GM12875 (cell line): ENCODE measurements at regions not wholly inside any gene's neighbourhood (a gene's known extent, or its start where the extent isn't known, plus 50 kb on each side); places are given as distances from the start of the nearest gene placed in this dataset.

Experiments used
- H3K4me3 ChIP-seq: one replicate; pipeline ENCODE4 v1.5.1; 2011; ENCODE audit warnings: low read depth, low read length, control low read depth
- TF ChIP-seq, protein P1 (sequence below): IDR thresholded peaks from 2 replicates; pipeline ENCODE4 v1.5.1; 2011; ENCODE audit warnings: low read depth, mild to moderate bottlenecking, control low read depth, inconsistent platforms, low read length, moderate library complexity, borderline replicate concordance; ENCODE audit not compliant: insufficient read depth

DNA sequence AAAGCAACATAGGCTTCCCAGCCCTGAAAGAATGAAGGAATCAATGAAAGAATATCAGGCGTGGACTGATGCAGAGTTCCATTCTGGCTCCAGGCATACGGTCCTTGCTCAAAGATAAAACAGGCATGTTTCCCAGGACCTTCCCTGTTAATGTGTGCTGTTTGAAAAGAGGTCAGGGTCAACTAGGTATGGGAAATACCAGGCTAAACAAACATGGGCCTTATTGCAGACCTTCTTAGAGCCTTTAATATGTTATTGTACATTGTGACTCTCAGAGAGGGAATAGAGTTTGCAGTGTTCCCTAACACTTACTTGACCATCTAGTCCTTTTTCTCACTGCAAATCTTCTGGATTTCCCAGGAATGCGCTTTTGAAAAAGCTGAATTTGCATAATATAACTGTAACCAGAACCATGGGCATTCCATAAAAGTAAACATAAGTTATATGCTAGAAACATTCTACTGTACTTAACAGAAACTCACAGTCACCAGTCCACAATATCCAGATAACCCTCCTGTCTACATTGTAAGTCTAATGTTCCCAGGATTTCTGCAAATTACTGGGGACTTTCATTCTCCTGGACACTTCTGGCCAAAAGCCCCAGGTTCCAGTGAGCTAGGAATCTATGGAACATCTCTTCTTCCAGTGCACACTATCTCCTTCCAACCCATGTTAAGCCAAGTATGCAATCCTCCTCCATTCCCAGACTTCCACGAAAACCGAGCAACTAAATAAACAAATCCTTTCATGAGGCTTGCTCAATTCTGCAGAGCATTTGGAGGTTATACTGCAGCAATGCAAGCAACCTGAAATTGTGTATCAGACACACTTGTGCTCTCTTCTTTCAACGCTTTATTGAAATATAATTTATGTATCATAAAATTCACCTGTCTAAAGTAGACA is 486.6 kb downstream of the SETD4 start:
- TF ChIP-seq, protein P1, sequence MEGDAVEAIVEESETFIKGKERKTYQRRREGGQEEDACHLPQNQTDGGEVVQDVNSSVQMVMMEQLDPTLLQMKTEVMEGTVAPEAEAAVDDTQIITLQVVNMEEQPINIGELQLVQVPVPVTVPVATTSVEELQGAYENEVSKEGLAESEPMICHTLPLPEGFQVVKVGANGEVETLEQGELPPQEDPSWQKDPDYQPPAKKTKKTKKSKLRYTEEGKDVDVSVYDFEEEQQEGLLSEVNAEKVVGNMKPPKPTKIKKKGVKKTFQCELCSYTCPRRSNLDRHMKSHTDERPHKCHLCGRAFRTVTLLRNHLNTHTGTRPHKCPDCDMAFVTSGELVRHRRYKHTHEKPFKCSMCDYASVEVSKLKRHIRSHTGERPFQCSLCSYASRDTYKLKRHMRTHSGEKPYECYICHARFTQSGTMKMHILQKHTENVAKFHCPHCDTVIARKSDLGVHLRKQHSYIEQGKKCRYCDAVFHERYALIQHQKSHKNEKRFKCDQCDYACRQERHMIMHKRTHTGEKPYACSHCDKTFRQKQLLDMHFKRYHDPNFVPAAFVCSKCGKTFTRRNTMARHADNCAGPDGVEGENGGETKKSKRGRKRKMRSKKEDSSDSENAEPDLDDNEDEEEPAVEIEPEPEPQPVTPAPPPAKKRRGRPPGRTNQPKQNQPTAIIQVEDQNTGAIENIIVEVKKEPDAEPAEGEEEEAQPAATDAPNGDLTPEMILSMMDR, result no peak
- H3K4me3 ChIP-seq, result no peak overlapping the region

DNA sequence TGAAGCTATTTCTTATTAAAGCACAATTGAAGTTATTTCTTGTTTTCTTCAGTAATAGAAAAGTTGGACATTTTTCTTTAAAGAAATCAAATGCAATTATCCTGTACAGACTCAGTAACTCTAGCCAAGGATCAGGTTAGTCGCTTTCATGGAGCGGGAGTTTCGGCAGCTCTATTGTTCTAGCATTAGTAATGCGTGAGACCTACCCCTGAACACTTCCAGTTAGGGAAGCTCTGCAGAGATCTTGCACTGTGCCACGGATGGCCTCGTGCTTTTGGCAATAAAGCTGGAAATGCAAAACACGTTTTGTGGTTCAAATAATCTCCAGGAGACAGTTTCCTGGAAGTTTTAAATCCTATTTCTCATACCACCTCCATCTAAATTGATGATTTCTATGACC is 488.4 kb downstream of the SETD4 start:
- TF ChIP-seq, protein P1, result no peak
- H3K4me3 ChIP-seq, result no peak overlapping the region

DNA sequence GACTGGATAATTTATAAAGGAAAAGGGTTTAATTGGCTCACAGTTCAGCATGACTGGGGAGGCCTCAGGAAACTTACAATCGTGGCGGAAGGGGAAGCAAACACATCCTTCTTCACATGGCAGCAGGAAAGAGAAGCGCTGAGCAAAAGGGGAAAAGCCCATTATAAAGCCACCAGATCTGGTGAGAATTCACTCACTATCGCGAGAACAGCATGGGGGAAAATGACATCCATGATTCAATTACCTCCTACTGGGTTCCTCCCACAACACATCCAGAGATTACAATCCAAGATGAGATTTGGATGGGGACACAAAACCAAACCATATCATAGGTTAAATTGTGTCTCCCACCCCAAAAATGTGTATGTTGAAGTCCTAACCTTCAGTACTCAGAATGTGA is 491.7 kb downstream of the SETD4 start:
- TF ChIP-seq, protein P1, result no peak
- no peak overlapping the region for H3K4me3 ChIP-seq

GRCh38 chr21:35566874-35567273 is 493.5 kb downstream of the SETD4 start:
- TF ChIP-seq, protein P1, result no peak
- no peak overlapping the region for H3K4me3 ChIP-seq

- TF ChIP-seq, protein P1, result no peak
- H3K4me3 ChIP-seq, result no peak overlapping the region
Observed at GRCh38 chr21:35565204-35565611, 495.1 kb downstream of the SETD4 start.

DNA sequence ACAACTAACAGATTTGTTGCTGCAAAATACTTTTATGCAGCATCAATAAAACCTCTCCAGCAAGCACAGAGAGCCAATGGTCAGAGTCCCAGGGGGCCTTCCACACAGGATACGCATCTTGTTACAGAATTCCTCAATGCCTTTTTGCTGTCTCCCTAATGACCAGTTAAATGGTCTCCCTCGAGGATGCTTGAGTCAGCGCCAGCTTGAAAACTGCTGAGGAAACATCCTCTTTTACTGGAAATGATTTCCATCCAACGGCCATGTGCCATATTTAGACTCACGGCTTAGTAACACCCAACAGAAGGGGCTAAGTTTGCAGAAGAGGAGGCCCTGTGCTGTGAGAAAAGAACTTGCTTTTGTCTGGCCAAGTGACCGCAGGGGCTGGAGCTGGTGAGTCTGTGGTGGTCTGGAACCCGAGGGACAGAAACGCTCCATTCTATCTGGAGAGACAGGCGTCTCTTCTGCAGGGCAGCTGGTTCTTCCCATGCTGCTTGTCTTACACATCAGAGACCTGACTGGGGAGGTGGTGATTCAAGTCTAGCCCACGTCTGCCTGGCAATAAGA is 496.4 kb downstream of the SETD4 start:
- TF ChIP-seq, protein P1, result no peak
- no peak overlapping the region for H3K4me3 ChIP-seq

DNA sequence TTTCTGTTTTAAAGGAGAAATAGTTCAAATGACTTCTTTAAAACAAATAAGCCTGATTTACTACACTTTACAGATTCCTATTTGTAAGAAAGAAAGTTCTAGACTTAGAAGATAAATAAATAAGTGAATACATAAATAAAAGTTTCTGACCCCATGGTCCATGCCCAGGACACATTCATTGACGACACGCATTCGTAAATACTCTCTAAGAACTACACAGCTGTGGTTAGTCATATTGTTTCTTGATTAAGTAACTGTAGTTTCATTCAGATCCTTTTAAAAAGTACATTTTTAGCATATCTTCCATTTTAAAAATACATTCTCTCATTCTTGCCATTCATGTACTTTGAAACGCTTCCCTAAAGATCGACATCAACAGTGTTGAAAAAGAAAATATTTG is 497.4 kb downstream of the SETD4 start:
- H3K4me3 ChIP-seq, result no peak overlapping the region
- TF ChIP-seq, protein P1, result no peak
